Activated CD8-positive, alpha-beta memory T cell treated with anti-CD3 and anti-CD28 coated beads, Interleukin-2, amount 50 U/mL, for 4 hours (primary cell): ENCODE measurements at regions not wholly inside any gene's neighbourhood (a gene's known extent, or its start where the extent isn't known, plus 50 kb on each side); places are given as distances from the start of the nearest gene placed in this dataset.
"Not testable (repeated sequence)": the region's sequence is repeated elsewhere in the genome, so short reads cannot be mapped to it uniquely, and the experiment has no call there.

ENCODE experiments used
- DNase-seq: peaks from one replicate; pipeline ENCODE4 v3.0.0-alpha.2; 2020

DNA sequence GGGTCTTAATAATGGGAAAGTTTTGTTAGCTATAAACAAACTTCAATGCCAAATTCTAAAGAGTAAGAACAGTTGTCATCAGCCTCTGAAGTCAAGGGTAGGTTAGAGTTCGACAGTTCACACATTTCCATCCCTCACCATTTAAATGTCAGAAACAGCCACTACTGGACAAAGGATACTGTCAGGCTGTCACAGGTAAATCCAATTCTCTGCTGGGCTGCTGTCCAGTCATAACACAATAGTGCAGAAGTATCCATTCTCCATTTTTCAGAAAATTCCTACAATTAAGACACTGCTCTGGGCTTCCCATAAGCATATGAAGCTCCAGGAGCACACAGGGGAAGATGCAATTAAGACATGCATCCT lies 221.4 kb downstream of the RPS29 start:
- no peak for DNase-seq

DNA sequence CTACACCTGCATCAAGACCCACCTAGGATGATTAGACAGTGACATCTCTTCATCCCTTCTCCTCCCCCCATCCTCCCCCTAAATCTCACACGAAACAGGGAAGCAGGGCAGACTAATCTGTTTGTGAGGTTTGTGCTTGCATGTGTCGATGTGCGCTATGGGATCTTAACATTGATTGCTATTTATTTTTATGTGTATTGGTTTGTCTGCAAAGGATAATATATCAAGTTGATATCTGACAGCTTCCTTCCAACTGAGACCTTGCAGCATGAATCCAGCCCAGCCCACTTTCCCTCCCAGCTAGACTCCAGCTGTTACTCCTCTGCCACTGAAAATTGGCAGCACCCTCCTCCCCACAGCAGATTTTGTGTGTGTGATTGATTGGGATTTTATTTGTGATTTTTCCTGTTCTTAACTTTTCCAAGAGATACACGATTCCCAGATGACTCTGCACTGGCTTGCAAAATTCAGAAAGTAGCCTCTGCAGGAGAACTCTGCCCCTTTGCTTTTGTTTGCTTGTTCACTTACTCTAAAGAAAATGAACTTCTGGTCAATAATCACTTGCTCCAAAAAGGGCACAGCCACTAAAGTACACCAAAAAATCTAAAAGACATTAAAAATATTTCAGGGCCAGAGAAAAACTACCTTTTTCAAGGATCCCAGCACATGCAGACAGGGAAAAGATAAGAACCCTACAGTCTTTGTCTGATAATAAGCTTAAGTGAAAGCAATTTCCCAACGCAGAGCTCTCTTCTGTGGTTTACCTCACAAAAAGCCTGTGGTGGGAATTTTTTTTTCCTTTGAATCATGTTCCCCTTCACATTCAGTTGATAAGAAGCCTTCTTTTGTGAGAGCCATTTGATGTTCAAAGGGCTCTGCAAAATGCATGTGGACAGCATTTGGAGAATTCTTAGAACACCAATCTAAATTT lies 222.1 kb downstream of the RPS29 start:
- DNase-seq, result no peak

DNA sequence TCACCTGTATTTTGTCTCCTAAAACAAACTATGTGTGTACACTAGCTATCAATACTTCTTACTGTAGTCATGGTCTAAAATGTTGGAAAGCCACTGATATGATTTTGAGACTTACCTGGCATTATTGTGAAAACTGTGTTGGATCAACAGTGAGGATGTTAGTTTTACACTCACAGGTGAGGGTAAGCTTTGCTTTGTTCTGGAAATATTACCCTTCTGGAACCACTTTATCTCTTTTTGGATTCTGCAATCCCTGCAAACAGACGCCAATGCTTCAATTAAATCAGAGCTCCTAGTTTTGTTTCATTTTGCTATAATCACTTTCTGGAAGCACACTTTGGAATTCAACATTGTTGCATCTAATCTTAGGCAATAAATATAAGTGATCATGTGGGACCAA lies 223.3 kb downstream of the RPS29 start:
- DNase-seq, result no peak

GRCh38 chr14:49339130-49339529 lies 247.1 kb downstream of the RPS29 start:
- DNase-seq, result no peak

DNA sequence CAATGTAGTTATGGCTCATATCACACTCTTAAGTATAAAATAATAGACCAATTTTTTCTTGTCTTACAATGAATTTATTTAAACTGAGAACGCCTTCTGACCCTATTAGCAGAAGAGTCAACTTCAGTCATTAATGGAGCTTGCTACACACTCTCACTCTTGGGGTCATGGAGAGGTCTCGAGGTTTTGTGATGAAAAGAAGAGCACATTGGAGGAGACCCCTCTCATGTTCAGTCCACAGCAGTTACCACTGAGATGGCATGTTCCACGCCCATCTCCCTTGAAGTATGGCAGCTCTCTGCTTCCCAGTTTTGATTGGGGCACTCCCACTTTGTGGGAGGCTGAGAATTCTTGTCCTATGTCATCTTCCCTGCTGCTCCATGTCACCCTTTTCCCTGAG lies 266.4 kb downstream of the RPS29 start:
- DNase-seq, result no peak

DNA sequence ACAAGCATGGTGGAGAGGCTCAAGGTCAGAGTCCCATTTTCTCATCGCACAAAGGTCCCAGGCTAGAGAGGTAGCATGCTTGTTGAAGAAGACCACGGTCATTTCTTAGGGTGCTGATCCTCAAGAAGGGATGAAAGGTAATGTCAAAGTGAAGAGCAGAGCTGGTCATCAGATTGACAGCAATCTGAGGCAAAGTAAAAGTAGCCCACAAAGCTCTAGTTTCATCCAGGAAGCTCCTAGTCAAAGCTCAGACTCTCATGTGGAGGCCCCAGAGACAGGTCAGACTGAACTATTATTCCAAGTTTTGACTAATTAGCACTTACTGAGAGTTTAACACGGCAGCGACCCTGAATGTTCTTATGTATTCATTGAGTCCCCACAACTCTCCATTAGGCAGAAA lies 270.6 kb downstream of the RPS29 start:
- no peak for DNase-seq

GRCh38 chr14:49314737-49315136 lies 271.4 kb downstream of the RPS29 start:
- no peak for DNase-seq

- DNase-seq, result no peak
These were observed 273.1 kb downstream of the RPS29 start for GRCh38 chr14:49313108-49313507.

GRCh38 chr14:49310298-49310697 lies 275.9 kb downstream of the RPS29 start:
- no peak for DNase-seq

DNA sequence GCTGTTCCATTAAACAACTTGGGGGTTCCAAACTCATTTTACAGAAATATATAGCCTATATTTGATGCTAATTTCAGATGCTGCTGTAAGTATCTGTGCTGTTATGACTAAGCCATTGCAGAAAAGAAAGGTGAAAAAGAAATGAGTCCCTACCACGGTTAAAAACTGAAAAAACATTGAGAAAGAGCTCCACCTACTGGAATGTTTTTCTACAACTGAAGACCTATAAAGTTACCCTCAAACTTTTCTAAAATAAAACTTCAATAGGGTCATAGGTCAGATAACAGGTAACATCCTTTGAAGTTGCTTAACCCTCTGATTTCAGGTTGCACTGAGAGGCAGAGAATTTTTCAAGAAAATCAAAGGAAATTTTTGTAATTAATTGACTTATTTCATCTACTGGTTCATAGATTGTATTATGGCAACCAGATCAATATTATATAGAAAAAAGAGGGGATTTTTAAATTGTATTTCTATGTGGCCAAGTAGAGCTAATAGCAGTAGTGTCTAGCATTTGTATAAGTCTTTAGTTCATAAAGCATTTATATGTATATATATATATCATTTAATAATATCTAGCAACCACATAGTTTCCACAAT lies 279.9 kb downstream of the RPS29 start:
- no peak for DNase-seq

DNA sequence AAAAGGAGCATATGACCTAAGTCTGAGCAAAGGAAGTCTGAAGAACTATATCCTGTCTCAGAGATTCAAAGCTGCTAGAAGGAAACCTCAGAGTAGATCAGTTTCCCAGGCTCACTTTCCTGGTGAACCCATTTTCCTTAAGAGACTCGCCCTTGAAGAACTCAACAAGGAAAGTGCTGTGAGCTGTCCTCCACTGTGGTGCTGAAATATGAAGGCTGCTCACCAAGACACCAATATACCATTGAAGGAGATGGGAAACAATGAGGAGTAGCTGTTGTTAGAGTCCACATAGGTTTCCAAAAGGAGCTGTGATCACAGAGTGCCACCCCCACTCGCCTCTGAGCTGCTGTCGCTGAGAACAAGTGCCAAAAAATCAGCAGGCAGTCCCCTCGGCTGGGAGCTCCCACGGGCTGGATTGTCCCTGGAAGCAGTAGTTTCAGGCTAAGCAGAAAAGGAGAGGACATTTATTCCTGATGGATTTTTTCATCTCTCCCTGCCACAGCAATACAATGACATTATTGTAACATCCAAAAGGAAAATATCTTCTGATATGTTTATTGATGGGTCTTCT lies 282.1 kb downstream of the RPS29 start:
- DNase-seq, result no peak

DNA sequence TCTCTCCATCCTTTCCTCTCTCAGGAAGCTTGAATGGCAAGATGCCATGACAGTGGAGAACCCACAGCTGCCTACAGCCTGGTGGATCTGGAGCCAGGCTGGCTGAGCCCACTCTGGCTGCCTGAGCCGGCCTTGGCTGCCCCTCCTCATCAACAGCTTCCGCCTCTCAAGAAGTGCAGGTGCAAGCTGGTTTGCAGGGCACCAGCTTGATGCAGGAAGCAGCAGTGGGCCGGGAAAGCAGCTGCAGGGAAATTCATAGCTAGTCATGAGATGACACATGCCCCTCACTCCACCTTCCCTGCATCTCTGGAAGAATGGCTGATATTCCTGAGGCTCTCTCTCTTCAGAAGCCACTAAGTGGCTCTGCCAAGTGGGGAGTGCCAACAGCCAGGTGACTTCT lies 289.1 kb downstream of the RPS29 start:
- DNase-seq, result no peak

GRCh38 chr14:49294621-49295148 lies 291.5 kb downstream of the RPS29 start:
- DNase-seq, result no peak

GRCh38 chr14:49287004-49287403 lies 299.2 kb downstream of the RPS29 start:
- no peak for DNase-seq

DNA sequence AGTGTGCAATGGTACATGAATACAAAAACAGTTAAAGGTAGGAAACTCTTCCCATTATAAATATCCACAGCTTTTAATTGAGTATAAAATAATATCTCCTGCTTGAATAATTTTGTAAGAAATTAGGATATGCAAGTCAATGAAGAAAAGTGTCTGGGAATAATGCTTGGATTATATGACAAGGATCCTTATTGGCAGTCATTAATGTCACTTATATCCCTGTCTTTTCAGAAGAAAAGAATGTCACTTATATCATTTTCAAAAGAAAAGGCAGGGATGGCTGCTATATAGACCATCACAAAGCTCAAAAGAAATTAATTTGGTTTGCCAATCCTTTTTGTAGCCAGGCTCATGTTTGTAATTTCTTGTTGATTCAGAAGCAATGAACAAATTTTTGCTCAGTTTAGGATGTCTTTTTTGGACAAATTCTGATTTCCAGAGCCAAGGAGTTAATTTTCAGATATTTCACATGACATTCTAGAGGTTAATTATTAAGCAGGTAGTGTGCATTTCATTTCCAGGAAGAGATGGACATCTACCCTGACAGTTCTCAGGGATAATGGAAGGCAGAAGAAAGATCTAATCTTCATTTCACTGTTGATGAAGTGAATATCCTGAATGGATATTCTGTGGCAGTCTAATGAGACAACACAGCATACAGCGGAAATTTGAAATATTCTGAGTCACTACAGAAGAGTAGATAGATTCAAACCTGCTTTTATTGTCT lies 299.8 kb downstream of the RPS29 start:
- DNase-seq, result no peak

DNA sequence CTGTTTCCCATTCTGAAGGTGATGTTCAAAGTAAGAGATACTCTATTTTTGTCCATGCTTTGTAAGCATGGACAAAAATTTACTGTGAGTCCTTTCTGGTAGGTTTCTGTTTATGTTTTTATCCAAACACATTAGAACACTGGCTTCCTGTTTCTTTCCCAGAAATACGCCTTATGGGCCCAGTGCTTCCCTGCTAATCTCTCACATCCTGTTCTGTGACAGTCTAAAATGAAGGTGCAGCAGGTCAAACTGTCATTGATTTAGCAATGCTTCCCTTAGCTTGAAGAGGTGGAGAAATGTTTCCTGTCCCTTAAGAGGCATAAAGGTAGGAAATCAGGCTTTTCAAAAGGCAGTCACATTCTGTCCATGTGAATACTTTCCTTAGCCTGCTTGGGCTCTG lies 305.6 kb downstream of the RPS29 start:
- no peak for DNase-seq

GRCh38 chr14:49250517-49250916 lies 335.7 kb downstream of the RPS29 start:
- no peak for DNase-seq

- no peak for DNase-seq
These were observed 336.1 kb downstream of the RPS29 start for GRCh38 chr14:49250109-49250508.

GRCh38 chr14:49249022-49249421 lies 337.2 kb downstream of the RPS29 start:
- no peak for DNase-seq

GRCh38 chr14:49243777-49244176 lies 342.4 kb downstream of the RPS29 start:
- not testable (repeated sequence) for DNase-seq

GRCh38 chr14:49240383-49240782 lies 345.8 kb downstream of the RPS29 start:
- no peak for DNase-seq

DNA sequence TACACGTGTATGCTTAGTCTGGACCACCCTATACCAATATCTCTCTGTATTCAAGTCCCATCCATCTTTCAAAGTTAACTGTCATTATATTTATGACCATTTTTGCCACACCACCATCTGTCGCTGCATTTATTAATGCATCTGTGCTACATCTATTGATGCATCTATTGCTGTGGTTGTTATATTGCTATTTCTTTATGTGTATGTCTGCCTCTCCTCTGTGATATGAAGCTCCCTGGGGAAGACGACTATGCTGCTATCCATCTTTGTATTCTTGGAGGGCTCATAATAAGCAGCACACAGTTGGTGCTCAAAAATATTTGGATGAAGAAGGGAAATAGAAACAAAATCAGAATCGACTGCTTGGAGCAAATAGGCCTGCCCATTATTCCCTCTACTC lies 357.6 kb downstream of the RPS29 start:
- no peak for DNase-seq

GRCh38 chr14:49221316-49221715 lies 364.9 kb downstream of the RPS29 start:
- no peak for DNase-seq
